HG03196 (cell line): ENCODE measurements at regions not wholly inside any gene's neighbourhood (a gene's known extent, or its start where the extent isn't known, plus 50 kb on each side); places are given as distances from the start of the nearest gene placed in this dataset.
"Not testable (repeated sequence)": the region's sequence is repeated elsewhere in the genome, so short reads cannot be mapped to it uniquely, and the experiment has no call there.

Source experiments
- ATAC-seq: cut with Tn5 transposase; IDR thresholded peaks from one replicate; pipeline ENCODE4 v1.9.1; 2021; ENCODE audit not compliant: unreplicated experiment

- no peak for ATAC-seq
Measured at GRCh38 chr20:16863303-16863702, 115.1 kb downstream of the OTOR start.

DNA sequence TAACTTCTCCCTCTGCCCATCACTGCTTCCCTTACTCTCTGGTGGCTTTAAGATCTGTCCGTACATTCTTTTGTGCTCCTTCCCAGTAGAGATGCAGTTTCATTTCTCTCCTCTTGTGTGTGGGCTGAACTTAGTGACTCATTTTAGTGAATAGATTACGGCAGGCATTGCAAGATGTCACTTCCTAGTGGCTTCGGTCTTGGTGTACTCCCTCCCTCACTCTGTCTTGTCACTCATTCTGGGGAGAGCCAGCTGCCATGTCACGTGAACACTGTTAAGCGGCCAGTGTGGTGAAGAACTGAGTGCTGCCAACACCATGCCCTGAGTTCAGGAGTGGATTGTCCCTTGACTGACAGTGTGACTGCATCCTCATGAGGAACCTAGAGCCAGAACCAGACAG is 115.9 kb downstream of the OTOR start:
- ATAC-seq = no peak

- no peak for ATAC-seq
Measured at GRCh38 chr20:16864963-16865362, 116.8 kb downstream of the OTOR start.

DNA sequence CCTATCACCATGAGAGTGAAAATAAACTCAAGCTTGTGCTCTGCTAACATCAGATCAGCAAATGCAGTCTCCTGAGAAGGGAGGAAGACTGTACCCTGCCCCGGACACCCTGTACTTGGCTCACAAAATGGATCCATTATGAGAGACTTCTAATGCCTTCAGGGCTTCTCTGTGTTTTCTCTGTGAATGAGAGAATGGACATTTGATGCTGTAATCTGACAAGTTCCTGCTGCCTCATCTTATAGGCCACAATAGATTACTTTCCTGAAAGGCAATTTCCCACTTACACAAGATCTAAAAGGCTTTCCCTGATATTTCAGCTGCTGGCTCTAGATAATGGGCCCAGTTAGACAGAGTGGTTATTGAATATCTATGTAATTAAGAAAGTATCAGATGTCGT is 117.2 kb downstream of the OTOR start:
- ATAC-seq = no peak

DNA sequence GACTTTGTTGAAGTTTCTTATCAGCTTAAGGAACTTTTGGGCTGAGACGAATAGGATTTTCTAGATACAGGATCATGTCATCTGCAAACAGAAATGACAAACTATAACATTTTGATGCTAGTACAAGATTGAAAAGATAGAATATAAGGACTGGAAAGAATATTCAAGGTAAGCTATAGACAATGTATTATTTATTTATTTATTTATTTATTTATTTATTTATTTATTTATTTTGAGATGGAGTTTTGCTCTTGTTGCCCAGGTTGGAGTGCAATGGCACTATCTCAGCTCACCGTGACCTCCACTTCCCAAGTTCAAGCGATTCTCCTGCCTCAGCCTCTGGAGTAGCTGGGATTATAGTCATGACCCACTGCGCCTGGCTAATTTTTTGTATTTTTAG is 125.0 kb downstream of the OTOR start:
- ATAC-seq = not testable (repeated sequence)

DNA sequence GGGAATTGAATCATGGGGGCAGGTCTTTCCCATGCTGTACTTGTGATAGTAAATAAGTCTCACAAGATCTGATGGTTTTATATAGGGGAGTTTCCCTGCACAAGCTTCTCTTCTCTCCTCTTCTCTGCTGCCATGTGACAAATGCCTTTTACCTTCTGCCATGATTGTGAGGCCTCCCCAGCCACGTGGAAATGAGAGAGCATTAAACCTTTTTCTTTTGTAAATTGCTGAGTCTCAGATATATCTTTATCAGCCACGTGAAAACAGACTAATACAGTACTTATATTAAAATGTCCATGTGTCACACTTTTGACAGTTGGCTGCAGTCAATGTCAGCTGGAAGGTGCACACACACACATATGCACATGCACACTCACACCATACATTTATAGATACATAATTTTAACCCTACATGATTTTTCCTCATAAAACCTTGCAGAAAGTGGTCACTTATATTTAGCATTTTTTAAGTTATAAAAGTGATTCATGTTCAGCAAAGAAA is 128.9 kb downstream of the OTOR start:
- no peak for ATAC-seq

- ATAC-seq = no peak
Measured at GRCh38 chr20:16885746-16886145, 137.6 kb downstream of the OTOR start.

DNA sequence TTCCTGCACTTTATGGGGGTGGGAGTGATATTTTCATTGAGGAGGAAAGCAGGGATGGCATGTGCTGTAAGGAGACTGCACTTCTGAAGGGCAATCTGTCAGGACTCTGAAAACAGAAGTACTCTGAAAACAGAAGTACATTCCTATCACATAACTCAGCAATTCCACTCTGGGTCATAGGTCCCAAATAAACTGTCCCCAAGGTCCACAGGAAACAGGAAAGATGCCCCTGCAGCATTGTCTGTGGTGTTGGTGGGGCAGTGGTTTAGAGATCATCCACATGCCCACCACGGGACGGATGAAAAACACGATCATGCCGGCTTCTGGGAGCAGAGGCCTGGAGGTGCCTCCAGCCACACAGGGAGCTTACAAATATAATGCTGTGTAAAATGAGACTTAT is 150.3 kb downstream of the OTOR start:
- ATAC-seq = no peak

DNA sequence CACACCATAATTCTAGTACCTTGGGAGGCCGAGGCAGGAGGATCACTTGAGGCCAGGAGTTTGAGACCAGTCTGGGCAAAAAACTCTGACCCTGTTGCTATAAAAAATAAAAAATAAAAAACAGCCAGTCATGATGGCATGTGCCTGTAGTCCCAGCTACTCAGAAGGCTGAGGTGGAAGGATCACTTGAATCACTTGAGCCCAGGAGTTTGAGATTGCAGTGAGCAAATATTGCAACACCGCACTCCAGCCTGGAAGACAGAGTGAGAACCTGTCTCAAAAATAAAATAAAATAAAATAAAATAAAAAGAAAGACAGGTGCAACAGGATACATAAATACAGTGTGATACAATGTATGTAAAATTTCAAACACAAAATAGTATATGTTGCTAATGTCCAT is 154.5 kb downstream of the OTOR start:
- no peak for ATAC-seq

DNA sequence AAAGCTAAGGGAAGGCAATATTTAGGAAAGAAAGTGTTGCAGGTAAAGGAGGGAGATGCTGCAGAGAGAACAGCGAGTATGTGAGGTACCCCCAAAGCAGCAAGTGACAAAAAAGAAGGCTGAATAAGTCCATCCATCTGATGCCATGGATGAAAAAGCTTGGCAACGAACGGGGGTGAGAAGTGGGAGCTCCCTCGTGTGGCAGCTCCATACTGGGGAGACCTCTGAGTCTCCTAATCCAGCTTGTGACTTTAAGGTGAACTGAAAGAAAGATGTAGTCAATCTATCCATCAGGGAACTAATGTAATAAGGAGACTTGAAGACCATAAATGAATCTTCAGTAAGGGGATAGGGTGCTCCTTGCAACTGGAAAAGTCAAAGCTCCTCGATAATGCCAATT is 156.6 kb downstream of the OTOR start:
- ATAC-seq = no peak

DNA sequence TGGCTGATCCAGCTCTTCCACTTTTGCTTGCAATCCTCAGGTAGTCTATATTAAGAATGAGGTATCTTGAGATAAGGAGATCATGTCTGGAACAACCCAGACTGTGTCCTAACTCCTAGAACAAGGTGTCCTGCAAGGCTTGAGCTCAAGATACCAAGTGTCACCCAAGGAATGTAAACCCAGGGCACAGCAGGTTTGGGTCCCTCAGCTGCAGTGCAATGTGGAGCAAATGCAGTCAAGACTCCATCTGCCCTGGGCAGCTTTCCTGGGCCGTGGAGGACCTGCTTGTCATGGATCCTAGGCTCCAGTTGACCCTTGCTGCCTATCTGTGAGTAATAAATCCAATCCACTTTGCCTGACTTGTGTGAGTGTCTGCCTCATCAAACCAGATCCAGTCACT is 166.1 kb downstream of the OTOR start:
- ATAC-seq = no peak

- ATAC-seq = no peak
Measured at GRCh38 chr20:16916165-16916564, 168.0 kb downstream of the OTOR start.

- no peak for ATAC-seq
Measured at GRCh38 chr20:16917636-16918035, 169.5 kb downstream of the OTOR start.

DNA sequence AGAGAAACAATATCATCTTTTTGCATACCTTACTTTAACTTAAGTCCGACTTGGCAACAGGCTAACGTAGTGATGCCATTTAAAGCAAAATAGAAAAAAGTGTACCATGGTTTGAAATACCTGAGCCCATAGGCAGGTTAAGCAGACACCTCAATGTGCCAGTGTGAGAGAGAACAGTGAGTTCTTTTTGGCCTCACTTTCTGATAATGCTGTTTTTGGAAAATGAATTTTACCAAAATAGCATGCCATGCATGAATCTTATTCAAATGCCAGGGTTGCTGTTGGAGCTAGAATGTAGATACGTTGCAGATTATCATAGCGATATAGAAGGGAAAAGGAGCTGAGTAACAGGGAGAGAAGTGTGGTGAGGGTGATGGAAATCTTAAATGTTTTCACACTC is 170.2 kb downstream of the OTOR start:
- no peak for ATAC-seq

GRCh38 chr20:16919841-16920240 is 171.7 kb downstream of the OTOR start:
- no peak for ATAC-seq

DNA sequence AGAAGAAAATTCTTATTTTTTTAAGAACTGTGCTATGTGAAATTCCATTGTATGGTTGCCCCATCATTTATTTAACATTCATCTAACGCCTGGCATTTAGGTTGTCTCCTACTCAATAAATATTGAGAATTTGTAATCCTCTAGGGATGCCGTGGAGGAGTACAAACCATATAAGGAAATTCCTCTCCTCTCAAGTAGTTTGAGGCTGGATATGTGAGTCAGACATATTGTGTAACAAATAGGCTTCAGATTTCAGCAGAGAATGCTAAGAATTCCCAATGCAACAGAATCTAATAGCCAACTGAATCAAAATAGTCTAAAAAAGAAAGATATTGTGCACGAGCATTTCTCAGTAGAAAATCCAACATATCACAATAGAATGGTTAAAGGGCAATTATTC is 174.7 kb downstream of the OTOR start:
- no peak for ATAC-seq

DNA sequence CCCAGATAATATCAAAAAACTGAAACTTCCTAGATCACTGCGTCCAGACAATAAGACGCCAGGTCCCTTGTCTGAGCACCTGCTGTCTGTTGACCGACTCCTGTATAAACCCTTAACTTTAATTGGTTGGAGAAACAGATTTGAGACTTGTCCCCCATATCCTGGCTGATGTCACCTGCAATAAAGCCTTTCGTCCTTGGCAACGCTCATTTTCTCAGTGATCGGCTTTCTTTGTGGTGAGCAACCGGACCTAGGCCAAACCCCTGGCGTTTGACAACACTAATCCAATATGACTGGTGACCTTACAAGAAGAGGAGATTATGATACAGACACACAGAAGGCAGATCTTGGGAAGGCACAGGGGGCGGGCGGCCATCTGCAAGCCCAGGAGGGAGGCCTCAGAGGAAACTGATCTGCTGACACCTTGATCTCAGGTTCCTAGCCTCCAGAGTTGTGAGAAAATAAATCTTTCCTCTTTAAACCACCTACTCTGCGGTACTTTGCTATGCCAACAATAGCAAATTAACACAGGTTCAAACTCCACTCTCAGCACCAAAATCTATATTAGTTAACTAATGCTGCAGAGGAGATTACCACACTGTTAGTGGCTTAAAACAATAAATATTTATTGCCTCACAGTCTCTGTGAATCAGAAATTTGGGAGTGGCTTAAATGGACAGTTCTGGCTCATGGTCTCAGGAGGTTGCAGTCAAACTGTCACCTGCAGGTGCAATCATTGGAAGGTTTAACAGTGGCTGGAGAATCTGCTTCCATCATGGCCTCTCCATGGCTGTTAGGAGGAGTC is 178.7 kb downstream of the OTOR start:
- ATAC-seq = no peak

DNA sequence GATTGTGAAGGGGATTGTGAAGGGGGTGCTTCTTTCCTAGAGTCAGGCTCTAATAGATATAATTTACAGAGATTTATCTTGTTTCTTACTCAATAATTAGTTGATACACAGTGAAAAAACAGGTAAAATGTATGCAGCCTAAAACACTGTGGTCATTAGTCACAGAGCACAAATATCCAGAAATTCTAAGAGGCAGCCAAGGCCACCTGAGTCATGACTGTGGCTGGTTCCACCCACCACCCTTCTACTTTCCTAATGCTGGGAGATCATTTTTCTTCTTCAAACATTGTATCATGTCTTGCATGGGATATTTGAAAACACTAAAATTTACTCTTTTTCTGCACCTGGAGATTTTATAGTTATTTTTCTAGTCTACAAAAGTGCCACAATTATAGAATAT is 181.6 kb downstream of the OTOR start:
- no peak for ATAC-seq

DNA sequence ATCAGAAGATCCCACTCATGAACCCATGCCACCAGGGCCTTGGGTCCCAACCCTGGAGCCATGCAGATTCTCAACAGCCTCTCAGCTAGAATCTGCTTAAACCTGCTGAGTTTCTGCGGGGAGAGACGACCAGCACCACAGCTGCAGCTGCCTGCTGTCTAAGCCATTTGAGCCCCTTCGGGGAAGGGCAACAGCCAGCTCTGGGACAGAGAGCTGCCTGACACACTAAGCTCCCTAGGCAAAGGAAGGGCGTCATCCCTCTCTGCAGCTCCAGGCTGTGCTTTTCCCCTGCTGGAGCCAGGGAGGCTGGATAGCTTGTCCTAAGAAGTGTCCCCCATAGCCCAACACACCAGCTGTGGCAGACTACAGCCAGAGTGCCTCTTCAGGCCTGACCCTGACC is 182.5 kb downstream of the OTOR start:
- no peak for ATAC-seq

DNA sequence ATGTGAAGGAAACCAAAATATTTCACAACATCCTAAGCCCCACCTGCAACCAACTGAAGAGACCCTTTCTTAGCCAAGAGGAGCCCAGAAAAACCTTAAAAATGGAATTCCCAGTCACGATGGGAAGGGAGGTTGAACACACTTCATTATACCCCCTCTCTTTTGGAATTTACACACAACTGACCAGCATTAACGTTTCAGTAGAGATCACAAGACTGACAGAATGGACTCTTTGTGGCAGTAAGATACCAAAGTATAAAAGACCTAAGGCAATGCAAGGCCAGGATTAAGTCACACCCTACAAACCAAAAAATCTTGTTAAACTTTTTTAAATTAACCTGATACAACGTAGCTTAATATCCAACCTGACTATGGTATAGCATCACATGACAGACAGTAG is 190.9 kb downstream of the OTOR start:
- ATAC-seq = no peak

- ATAC-seq = no peak
Measured at GRCh38 chr20:16940701-16941100, 192.5 kb downstream of the OTOR start.

GRCh38 chr20:16942051-16942450 is 193.9 kb downstream of the OTOR start:
- ATAC-seq = no peak

- ATAC-seq = no peak
Measured at GRCh38 chr20:16942756-16943155, 194.6 kb downstream of the OTOR start.
